SK-N-SH treated with all-trans-retinoic acid at 6 μM for 48 hours (cell line): ENCODE measurements at regions not wholly inside any gene's neighbourhood (a gene's known extent, or its start where the extent isn't known, plus 50 kb on each side); places are given as distances from the start of the nearest gene placed in this dataset.

Source experiments
- CREB5 ChIP-seq: fragments of 250-450 bp; sonication (Bioruptor Pico); IDR thresholded peaks from 2 replicates; pipeline ENCODE4 v1.5.1; 2020; ENCODE audit warnings: low read depth, mild to moderate bottlenecking, moderate library complexity
- CSDC2 ChIP-seq: fragments of 250-450 bp; sonication (Bioruptor Pico); IDR thresholded peaks from 2 replicates; pipeline ENCODE4 v1.5.0; 2020; ENCODE audit warnings: mild to moderate bottlenecking, moderate library complexity
- CSRNP3 ChIP-seq: fragments of 250-450 bp; sonication (Bioruptor Pico); IDR thresholded peaks from 2 replicates; pipeline ENCODE4 v1.5.1; 2021; ENCODE audit warnings: mild to moderate bottlenecking, moderate library complexity
- PATZ1 ChIP-seq: fragments of 250-450 bp; sonication (Bioruptor Pico); IDR thresholded peaks from 2 replicates; pipeline ENCODE4 v1.8.0; 2020; ENCODE audit warnings: mild to moderate bottlenecking, moderate library complexity, borderline replicate concordance
- POU6F1 ChIP-seq: fragments of 250-450 bp; sonication (Bioruptor Pico); IDR thresholded peaks from 2 replicates; pipeline ENCODE4 v1.8.0; 2021; ENCODE audit warnings: low read depth, mild to moderate bottlenecking, moderate library complexity, borderline replicate concordance
- RARB ChIP-seq: fragments of 250-450 bp; sonication (Bioruptor Pico); IDR thresholded peaks from 2 replicates; pipeline ENCODE4 v1.8.0; 2021; ENCODE audit warnings: mild to moderate bottlenecking, moderate library complexity
- TCF4 ChIP-seq: fragments of 250-450 bp; sonication (Bioruptor Pico); IDR thresholded peaks from 2 replicates; pipeline ENCODE4 v1.8.0; 2021; ENCODE audit warnings: mild to moderate bottlenecking, moderate library complexity, borderline replicate concordance
- ZFP30 ChIP-seq: fragments of 450-650 bp; formaldehyde crosslinking; IDR thresholded peaks from 2 replicates; pipeline ENCODE4 v1.5.0; 2022; ENCODE audit warnings: mild to moderate bottlenecking, moderate library complexity
- ZNF8 ChIP-seq: fragments of 450-650 bp; formaldehyde crosslinking; IDR thresholded peaks from 2 replicates; pipeline ENCODE4 v1.5.0; 2020; ENCODE audit warnings: mild to moderate bottlenecking, moderate library complexity

- TF ChIP-seq CREB5: no peak
- TF ChIP-seq PATZ1 (CRISPR knock-in tag): no peak
- TF ChIP-seq ZFP30 (CRISPR knock-in tag): no peak
- TF ChIP-seq CSRNP3 (CRISPR knock-in tag): no peak
- no peak for TF ChIP-seq POU6F1
- TF ChIP-seq CSDC2 (CRISPR knock-in tag): no peak
- no peak for TF ChIP-seq RARB (CRISPR knock-in tag)
- TF ChIP-seq ZNF8 (CRISPR knock-in tag): no peak
- TF ChIP-seq TCF4: no peak
Measured at GRCh38 chr17:70653850-70654249, 484.5 kb downstream of the KCNJ2 start.
